ENCODE measurements at regions not wholly inside any gene's neighbourhood (a gene's known extent, or its start where the extent isn't known, plus 50 kb on each side); places are given as distances from the start of the nearest gene placed in this dataset.

DNA sequence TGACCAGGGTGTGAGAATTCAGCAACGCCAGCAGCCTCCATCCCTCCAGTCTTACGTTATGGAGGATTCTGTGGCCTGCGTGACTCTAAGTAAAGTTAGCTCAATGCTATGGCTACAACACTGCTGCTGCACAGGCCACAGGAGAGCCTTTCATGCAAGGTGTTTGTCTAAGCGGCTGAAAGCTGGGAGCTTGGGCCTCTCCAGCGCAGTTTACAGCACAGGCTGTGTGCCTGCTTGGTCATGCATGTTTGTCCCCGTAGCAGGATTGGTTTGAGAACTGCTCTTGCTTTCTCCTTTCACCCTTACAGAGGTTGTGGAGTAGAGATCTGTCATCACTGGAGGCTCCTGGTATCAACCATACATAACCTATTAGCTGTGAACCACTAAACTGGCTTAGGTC lies 113.1 kb upstream of the TMCC3 start:
- TF ChIP-seq, protein P1, sequence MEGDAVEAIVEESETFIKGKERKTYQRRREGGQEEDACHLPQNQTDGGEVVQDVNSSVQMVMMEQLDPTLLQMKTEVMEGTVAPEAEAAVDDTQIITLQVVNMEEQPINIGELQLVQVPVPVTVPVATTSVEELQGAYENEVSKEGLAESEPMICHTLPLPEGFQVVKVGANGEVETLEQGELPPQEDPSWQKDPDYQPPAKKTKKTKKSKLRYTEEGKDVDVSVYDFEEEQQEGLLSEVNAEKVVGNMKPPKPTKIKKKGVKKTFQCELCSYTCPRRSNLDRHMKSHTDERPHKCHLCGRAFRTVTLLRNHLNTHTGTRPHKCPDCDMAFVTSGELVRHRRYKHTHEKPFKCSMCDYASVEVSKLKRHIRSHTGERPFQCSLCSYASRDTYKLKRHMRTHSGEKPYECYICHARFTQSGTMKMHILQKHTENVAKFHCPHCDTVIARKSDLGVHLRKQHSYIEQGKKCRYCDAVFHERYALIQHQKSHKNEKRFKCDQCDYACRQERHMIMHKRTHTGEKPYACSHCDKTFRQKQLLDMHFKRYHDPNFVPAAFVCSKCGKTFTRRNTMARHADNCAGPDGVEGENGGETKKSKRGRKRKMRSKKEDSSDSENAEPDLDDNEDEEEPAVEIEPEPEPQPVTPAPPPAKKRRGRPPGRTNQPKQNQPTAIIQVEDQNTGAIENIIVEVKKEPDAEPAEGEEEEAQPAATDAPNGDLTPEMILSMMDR (IDR thresholded peaks at IDR 0.05; ENCODE audit: low read depth, low read length) = no peak
- no peak for DNase-seq (ENCODE audit: extremely low read depth, low read depth)

DNA sequence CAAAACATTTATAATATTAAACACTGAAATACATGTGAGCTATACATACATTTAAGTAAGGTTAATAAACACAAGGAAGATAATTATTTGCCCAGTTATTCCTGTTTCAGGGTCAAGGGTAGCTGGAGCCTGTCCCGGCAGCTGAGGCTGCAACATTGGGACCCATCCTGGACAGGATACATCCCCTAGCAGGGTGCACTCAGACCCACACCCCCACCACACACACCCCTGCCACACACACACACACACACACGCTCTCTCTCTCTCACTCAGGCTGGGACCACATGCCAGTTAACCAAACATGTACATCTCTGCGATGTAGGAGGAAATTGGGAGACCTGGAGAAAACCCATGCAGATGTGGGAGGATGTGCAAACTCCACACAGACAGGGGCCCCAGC lies 112.6 kb upstream of the TMCC3 start:
- DNase-seq (ENCODE audit: extremely low read depth, low read depth) = no peak
- TF ChIP-seq, protein P1 (IDR thresholded peaks at IDR 0.05; ENCODE audit: low read depth, low read length) = no peak

DNA sequence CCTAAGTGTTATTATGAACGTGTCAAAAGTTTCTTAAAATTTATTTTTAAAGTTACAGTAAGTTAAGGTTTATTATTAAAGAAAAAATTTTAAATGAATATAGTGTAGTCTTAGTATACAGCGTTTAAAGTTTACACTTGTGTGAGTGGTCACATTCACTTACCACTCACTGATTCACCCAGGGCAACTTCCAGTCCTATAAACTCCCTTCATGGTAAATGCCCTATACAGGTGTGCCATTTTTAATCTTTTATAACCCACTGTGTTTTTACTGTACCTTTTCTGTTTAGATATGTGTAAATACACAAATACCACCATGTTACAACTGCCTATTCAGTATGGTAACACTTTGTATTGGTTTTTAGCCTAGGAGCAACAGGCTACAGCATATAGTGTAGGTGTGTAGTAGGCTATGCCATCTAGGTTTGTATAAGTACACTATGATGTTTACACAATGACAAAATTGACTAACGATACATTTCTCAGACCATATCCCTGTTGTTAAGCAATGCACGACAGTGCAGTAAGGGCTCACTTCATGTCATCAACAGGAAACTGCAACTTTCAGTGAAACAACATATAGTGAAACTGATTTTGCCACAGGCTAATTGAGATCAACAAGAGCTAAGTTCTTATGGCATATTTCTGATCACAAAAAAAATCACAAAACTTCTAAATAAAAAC lies 112.0 kb upstream of the TMCC3 start:
- no peak for DNase-seq (ENCODE audit: extremely low read depth, low read depth)
- TF ChIP-seq, protein P1 (IDR thresholded peaks at IDR 0.05; ENCODE audit: low read depth, low read length) = no peak

DNA sequence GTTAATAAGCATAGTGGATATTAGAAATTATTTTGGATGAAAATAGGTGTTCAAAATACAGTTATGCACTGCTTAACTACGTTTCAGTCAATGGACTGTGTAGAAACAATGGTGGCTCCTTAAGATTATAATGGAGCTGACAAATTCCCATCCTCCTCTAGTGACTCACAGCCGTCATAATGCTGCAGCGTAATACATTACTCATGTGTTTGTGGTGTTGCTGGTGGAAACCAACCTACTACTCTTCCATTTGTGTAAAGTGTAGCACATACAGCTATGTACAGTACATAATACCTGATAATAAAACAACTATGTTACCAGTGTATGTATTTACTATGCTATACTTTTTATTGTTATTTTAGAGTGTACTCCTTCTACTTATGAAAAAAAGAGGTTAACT lies 111.2 kb upstream of the TMCC3 start:
- TF ChIP-seq, protein P1 (IDR thresholded peaks at IDR 0.05; ENCODE audit: low read depth, low read length) = no peak
- DNase-seq (ENCODE audit: extremely low read depth, low read depth) = peak; percentile 14

DNA sequence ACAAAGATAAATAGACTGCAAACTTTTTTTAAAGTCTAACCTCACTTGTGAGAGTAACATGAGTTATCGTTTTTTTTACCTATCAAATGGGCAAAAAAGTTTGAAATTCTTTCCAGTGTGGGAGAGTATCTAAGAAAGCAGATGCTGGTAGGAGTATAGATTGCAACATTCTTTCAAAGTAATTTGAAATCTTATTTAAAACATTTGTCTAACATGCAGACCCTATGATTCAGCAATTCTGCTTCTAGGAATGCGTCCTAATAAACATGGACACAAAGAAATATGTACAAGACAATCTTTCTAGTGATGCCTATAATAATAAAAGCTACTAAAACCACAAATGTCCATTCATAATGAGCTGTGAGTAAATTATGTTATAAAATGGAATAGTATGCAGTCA lies 110.4 kb upstream of the TMCC3 start:
- TF ChIP-seq, protein P1 (IDR thresholded peaks at IDR 0.05; ENCODE audit: low read depth, low read length) = no peak
- no peak for DNase-seq (ENCODE audit: extremely low read depth, low read depth)

DNA sequence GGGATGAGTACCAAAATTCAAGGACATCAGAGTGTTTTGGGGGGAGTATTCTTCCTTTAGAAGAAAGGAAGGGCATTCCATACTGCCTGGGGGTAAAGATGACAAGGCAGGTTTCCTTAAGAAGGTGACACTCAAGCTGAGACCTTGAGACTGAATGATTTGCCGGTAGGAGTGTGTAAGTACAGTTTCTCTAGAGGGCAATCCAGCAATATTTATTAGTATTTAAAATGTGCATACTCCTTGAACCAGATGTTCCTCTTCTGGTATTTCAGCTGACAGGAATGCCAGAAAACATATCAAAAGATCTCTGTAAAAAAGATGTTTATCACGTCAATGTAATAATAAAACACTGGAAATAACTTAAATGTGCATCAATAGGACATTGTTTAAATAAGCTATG lies 106.4 kb upstream of the TMCC3 start:
- TF ChIP-seq, protein P1 (IDR thresholded peaks at IDR 0.05; ENCODE audit: low read depth, low read length) = no peak
- DNase-seq (ENCODE audit: extremely low read depth, low read depth) = no peak

DNA sequence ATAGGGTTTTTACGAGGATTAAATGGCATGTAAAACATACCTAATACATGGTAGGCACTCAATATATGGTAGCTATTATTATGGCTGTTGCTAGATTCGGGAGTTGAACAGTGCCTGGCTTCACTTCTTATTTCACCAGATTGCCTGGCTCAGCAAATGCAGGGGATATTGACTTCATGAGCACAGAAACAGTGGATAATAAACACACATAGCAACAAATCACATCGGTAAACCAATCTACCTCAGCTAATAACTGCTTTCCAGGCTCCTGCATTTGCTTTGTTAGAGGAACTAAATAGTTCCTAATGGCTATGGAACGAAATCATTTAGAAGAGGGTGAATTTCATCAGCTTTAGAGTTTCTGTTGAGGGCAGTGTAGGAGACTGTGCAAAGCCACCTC lies 105.2 kb upstream of the TMCC3 start:
- DNase-seq (ENCODE audit: extremely low read depth, low read depth) = no peak
- TF ChIP-seq, protein P1 (IDR thresholded peaks at IDR 0.05; ENCODE audit: low read depth, low read length) = no peak

All from AG09319 (cell line).